K562 (cell line): ENCODE measurements at regions not wholly inside any gene's neighbourhood (a gene's known extent, or its start where the extent isn't known, plus 50 kb on each side); places are given as distances from the start of the nearest gene placed in this dataset.
A peak's percentile ranks its signal among the peaks of the same experiment; 100 is the strongest.

ENCODE experiments used
- ATAC-seq: fragments of 200-7000 bp; cut with Tn5 transposase; 3 replicates; pipeline ENCODE4 v1.9.1; 2020; ENCODE audit warnings: moderate library complexity
- BruUV-seq: library from RNA; stranded (reverse); fragments of 400-500 nt; replicated peaks from 2 replicates; lab custom pipeline; 2021; lab: Mats Ljungman, UMichigan
- CTCF ChIA-PET: fragments of 300-600 bp; formaldehyde crosslinking; extraction: SDS; loops from one replicate; lab custom pipeline; 2021; ENCODE audit warnings: low intra/inter-chr PET ratio; lab: Yijun Ruan, JAX
- POLR2A ChIA-PET: fragments of 300-600, 350-650 bp; sonication (Branson Sonifier 250); formaldehyde crosslinking; extraction: SDS; loops from one replicate; lab custom pipeline; 2021; ENCODE audit warnings: antibody characterized with exemption, inconsistent platforms; lab: Yijun Ruan, JAX
- DNase-seq, 4 experiments: peaks; one replicate each; pipeline versions ENCODE4 v3.0.0 to v3.0.0-alpha.2; 2011 to 2018; ENCODE audit warnings: low spot score in 3 of 4, mixed read lengths in 3 of 4; ENCODE audit errors: extremely low read depth in 1 of 4
- FAIRE-seq: peaks from 2 replicates; lab custom pipeline; 2011; peaks lifted over from hg19 to GRCh38; lab: Jason Lieb, UNC
- H2AFZ ChIP-seq: 2 replicates; pipeline ENCODE4 v1.6.0; 2011; ENCODE audit warnings: low read depth, low read length, control low read depth, inconsistent platforms
- H3K27ac ChIP-seq: fragments of 200-600 bp; 3 replicates; pipeline ENCODE4 v1.8.0; 2011; ENCODE audit warnings: low read depth, mild to moderate bottlenecking, control low read depth, inconsistent platforms, low read length, moderate library complexity, mixed read lengths; ENCODE audit errors: extremely low read depth
- H3K27me3 ChIP-seq, 2 experiments: fragments of 300-600 bp in 1 of 2; 2 replicates in 1 of 2; 3 replicates in 1 of 2; pipeline versions ENCODE4 v1.6.0 to v1.8.0; 2011; ENCODE audit warnings: inconsistent platforms in 2 of 2, low read length in 2 of 2, mild to moderate bottlenecking in 1 of 2, mixed read lengths in 1 of 2, moderate library complexity in 1 of 2; ENCODE audit not compliant: control insufficient read depth in 2 of 2, insufficient read depth in 2 of 2
- H3K36me3 ChIP-seq: fragments of 300-600 bp; 3 replicates; pipeline ENCODE4 v1.8.0; 2011; ENCODE audit warnings: mild to moderate bottlenecking, low read length, inconsistent platforms; ENCODE audit not compliant: control insufficient read depth, insufficient read depth
- H3K4me1 ChIP-seq, 2 experiments: fragments of 200-600 bp in 1 of 2; replicated peaks in 1 of 2; 2 replicates in 1 of 2; 3 replicates in 1 of 2; pipeline versions ENCODE4 v1.5.1 to v1.8.0; 2011; ENCODE audit warnings: inconsistent platforms in 2 of 2, low read length in 2 of 2, mild to moderate bottlenecking in 1 of 2, mixed read lengths in 1 of 2, moderate library complexity in 1 of 2; ENCODE audit not compliant: control insufficient read depth in 2 of 2, insufficient read depth in 2 of 2
- H3K4me2 ChIP-seq: 2 replicates; pipeline ENCODE4 v1.6.1; 2011; ENCODE audit warnings: low read length, control low read depth, inconsistent platforms, mixed read lengths; ENCODE audit not compliant: insufficient read depth
- H3K4me3 ChIP-seq: fragments of 200-600 bp; sonication (generic), shearing (Covaris generic); 2 replicates; pipeline ENCODE4 v1.5.1; 2016; ENCODE audit warnings: control low read depth, inconsistent platforms
- H3K79me2 ChIP-seq: fragments of 200-600 bp; 3 replicates; pipeline ENCODE4 v1.8.0; 2011; ENCODE audit warnings: low read length, inconsistent platforms; ENCODE audit not compliant: control insufficient read depth, insufficient read depth
- H3K9ac ChIP-seq, 2 experiments: 2 replicates each; pipeline versions ENCODE4 v1.6.0 to v1.6.1; 2011; ENCODE audit warnings: low read depth in 2 of 2, low read length in 2 of 2, control low read depth in 1 of 2, inconsistent platforms in 1 of 2, mild to moderate bottlenecking in 1 of 2, mixed read lengths in 1 of 2; ENCODE audit not compliant: insufficient read depth in 1 of 2
- H3K9me1 ChIP-seq: one replicate; pipeline ENCODE4 v1.6.0; 2011; ENCODE audit warnings: inconsistent platforms, mild to moderate bottlenecking, low read length, moderate library complexity; ENCODE audit not compliant: control insufficient read depth, insufficient read depth
- H3K9me3 ChIP-seq: replicated peaks from 2 replicates; pipeline ENCODE4 v1.5.1; 2011; ENCODE audit warnings: low read depth, low read length, inconsistent platforms; ENCODE audit not compliant: control insufficient read depth, insufficient read depth
- H4K20me1 ChIP-seq: replicated peaks from 2 replicates; pipeline ENCODE4 v1.6.1; 2011; ENCODE audit warnings: low read length, inconsistent platforms, mixed read lengths; ENCODE audit not compliant: control insufficient read depth, insufficient read depth
- BACH1 ChIP-seq: fragments of 200-800 bp; sonication (Bioruptor generic); IDR thresholded peaks from 2 replicates; pipeline ENCODE4 v1.6.1; 2016; ENCODE audit warnings: missing genetic modification characterization, missing compliant biosample characterization
- C11orf30 ChIP-seq: fragments of 450-650 bp; IDR thresholded peaks from 2 replicates; pipeline ENCODE4 v1.6.1; 2016; ENCODE audit warnings: low read depth, mild to moderate bottlenecking
- CBFA2T2 ChIP-seq: fragments of 450-650 bp; conservative IDR thresholded peaks from 2 replicates; pipeline ENCODE4 v1.6.1; 2017; ENCODE audit warnings: mild to moderate bottlenecking
- E2F5 ChIP-seq: sonication (generic); formaldehyde crosslinking; IDR thresholded peaks from 2 replicates; pipeline ENCODE4 v1.8.0; 2022; ENCODE audit warnings: mild to moderate bottlenecking, missing genetic modification reagents
- ELF1 ChIP-seq: fragments of 200-800 bp; sonication (Bioruptor generic); IDR thresholded peaks from 2 replicates; pipeline ENCODE4 v1.6.1; 2016; ENCODE audit warnings: missing genetic modification characterization, missing compliant biosample characterization
- HCFC1 ChIP-seq: IDR thresholded peaks from 2 replicates; pipeline ENCODE4 v1.6.1; 2012; ENCODE audit warnings: low read depth, low read length, improper control_type of control experiment
- ILF3 ChIP-seq: fragments of 450-650 bp; IDR thresholded peaks from 2 replicates; pipeline ENCODE4 v1.6.1; 2018; ENCODE audit warnings: antibody characterized with exemption, mild to moderate bottlenecking, moderate library complexity, borderline replicate concordance
- MEIS2 ChIP-seq: fragments of 450-650 bp; IDR thresholded peaks from 2 replicates; pipeline ENCODE4 v1.6.1; 2014; ENCODE audit warnings: mild to moderate bottlenecking; ENCODE audit not compliant: partially characterized antibody
- NR4A1 ChIP-seq, 2 experiments: fragments of 250-450 bp in 1 of 2; fragments of 450-650 bp in 1 of 2; sonication (Bioruptor Pico) in 1 of 2; IDR thresholded peaks; 2 replicates each; pipeline versions ENCODE4 v1.4.0 to v1.6.1; 2016 to 2020; ENCODE audit warnings: mild to moderate bottlenecking in 2 of 2, missing compliant biosample characterization in 1 of 2, missing genetic modification characterization in 1 of 2, moderate library complexity in 1 of 2
- RAD51 ChIP-seq: fragments of 450-650 bp; IDR thresholded peaks from 2 replicates; pipeline ENCODE4 v1.7.1; 2016; ENCODE audit warnings: low read depth, mild to moderate bottlenecking, borderline replicate concordance
- RBM22 ChIP-seq: fragments of 200-400 bp; formaldehyde crosslinking; IDR thresholded peaks from 2 replicates; pipeline ENCODE4 v1.6.1; 2018; ENCODE audit warnings: low read length, low read depth; ENCODE audit not compliant: poor library complexity, severe bottlenecking
- THRA ChIP-seq: fragments of 450-650 bp; IDR thresholded peaks from 2 replicates; pipeline ENCODE4 v1.6.1; 2017; ENCODE audit warnings: mild to moderate bottlenecking, moderate library complexity
- U2AF1 ChIP-seq: fragments of 200-400 bp; formaldehyde crosslinking; optimal IDR thresholded peaks from 2 replicates; pipeline ENCODE3; 2017; ENCODE audit warnings: mild to moderate bottlenecking, low read depth, low read length, moderate library complexity
- ZNF143 ChIP-seq: sonication (generic); formaldehyde crosslinking; IDR thresholded peaks from 2 replicates; pipeline ENCODE4 v1.9.0; 2022; ENCODE audit warnings: mild to moderate bottlenecking, missing genetic modification reagents
- ZNF263 ChIP-seq: sonication (generic); formaldehyde crosslinking; IDR thresholded peaks from 2 replicates; pipeline ENCODE4 v1.8.0; 2022; ENCODE audit warnings: mild to moderate bottlenecking, missing genetic modification reagents, borderline replicate concordance
- WGBS: fragments of 100-300 bp; shearing (Covaris generic); methylation state at CpG from one replicate; pipeline ENCODE4 v1.1.6; 2016; ENCODE audit warnings: low coverage, mixed read lengths; ENCODE audit not compliant: insufficient coverage; ENCODE audit errors: missing lambda C conversion rate; 5-methylcytosine and 5-hydroxymethylcytosine counted together
- in situ Hi-C: fragments of 300-500 bp; cut with MboI; formaldehyde crosslinking; loops from 4 replicates; pipeline ENCODE4 v1.15.0; 2018; ENCODE audit warnings: inconsistent platforms, mixed read lengths
- intact Hi-C: fragments of 100-400 bp; cut with micrococcal nuclease; formaldehyde crosslinking; loops from 2 replicates; pipeline ENCODE4 v1.14.2; 2022
- TF ChIP-seq, protein P1 (sequence below): sonication (generic); formaldehyde crosslinking; IDR thresholded peaks from 2 replicates; pipeline ENCODE4 v1.8.0; 2023; ENCODE audit warnings: mild to moderate bottlenecking, missing genetic modification reagents
- TF ChIP-seq, protein P2 (sequence below): fragments of 450-650 bp; IDR thresholded peaks from 2 replicates; pipeline ENCODE4 v1.6.1; 2016; ENCODE audit warnings: mild to moderate bottlenecking

DNA sequence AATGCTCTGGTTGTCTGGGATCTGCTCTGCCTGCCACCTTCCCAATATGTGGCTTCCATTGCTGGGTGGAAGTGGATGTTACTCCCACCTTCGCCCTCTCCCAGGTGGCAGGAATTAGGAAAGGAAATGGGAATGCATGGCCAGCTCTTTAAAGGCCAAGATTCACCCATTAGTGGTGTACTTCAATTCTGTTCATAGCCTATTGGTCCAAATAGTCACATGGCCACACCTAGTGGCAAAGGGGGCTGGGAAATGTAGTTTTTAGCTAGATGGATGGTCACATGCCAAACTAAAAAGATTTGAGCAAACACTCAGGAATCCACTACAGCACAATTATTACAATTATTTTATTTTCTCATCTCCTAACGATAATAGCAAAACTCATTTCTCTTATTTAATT is 135.1 kb downstream of the NPY start:
- Histone ChIP-seq H2AFZ (no peak overlapping the region), H3K4me3 (no peak overlapping the region), H3K4me1 (no peaks in the 10 kb centered on the region), H3K9ac (no peak overlapping the region), H3K27me3 (no peaks in the 10 kb centered on the region), H4K20me1 (no peaks in the 10 kb centered on the region), H3K36me3 (no peaks in the 10 kb centered on the region), H3K9me1 (no peaks in the 10 kb centered on the region), H3K27ac (no peak overlapping the region), H3K4me2 (no peak overlapping the region), H3K9me3 (no peaks in the 10 kb centered on the region), H3K79me2 (no peaks in the 10 kb centered on the region)
- BruUV-seq: no TSS peak
- in situ Hi-C loops (no loop called here), intact Hi-C loops (no loop called here)
- 0% methylated on average over 2 of the region's 2 CpGs for WGBS
- POLR2A ChIA-PET: interaction anchor here (0.8 to 1.6 kb wide), 2 partner anchors 9 to 706 kb away, joined by 3 read pairs; partner anchors contain the start of gene CYCS
- peak; percentile 83 for ATAC-seq
- CTCF ChIA-PET: no interaction called here
- peak; percentile 2 to 34 (median 20) for DNase-seq
- FAIRE-seq: peak; percentile 68
- TF ChIP-seq BACH1 (tag) (no peak), U2AF1 (no peak), ZNF143 (CRISPR knock-in tag) (peak; percentile 76), THRA (no peak), E2F5 (CRISPR knock-in tag) (no peak), C11orf30 (no peak), HCFC1 (peak; percentile 83), ILF3 (no peak), RAD51 (peak; percentile 80), NR4A1 (CRISPR knock-in tag; IDR thresholded peaks at IDR 0.05) (no peak), NR4A1 (tag; IDR thresholded peaks at IDR 0.05) (no peak), ZNF263 (CRISPR knock-in tag) (no peak), MEIS2 (no peak), ELF1 (no peak), RBM22 (no peak), CBFA2T2 (peak; percentile 30; the same call in 1 of the 2 replicates)
- TF ChIP-seq, protein P1, sequence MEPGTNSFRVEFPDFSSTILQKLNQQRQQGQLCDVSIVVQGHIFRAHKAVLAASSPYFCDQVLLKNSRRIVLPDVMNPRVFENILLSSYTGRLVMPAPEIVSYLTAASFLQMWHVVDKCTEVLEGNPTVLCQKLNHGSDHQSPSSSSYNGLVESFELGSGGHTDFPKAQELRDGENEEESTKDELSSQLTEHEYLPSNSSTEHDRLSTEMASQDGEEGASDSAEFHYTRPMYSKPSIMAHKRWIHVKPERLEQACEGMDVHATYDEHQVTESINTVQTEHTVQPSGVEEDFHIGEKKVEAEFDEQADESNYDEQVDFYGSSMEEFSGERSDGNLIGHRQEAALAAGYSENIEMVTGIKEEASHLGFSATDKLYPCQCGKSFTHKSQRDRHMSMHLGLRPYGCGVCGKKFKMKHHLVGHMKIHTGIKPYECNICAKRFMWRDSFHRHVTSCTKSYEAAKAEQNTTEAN (CRISPR knock-in tag): no peak
- TF ChIP-seq, protein P2, sequence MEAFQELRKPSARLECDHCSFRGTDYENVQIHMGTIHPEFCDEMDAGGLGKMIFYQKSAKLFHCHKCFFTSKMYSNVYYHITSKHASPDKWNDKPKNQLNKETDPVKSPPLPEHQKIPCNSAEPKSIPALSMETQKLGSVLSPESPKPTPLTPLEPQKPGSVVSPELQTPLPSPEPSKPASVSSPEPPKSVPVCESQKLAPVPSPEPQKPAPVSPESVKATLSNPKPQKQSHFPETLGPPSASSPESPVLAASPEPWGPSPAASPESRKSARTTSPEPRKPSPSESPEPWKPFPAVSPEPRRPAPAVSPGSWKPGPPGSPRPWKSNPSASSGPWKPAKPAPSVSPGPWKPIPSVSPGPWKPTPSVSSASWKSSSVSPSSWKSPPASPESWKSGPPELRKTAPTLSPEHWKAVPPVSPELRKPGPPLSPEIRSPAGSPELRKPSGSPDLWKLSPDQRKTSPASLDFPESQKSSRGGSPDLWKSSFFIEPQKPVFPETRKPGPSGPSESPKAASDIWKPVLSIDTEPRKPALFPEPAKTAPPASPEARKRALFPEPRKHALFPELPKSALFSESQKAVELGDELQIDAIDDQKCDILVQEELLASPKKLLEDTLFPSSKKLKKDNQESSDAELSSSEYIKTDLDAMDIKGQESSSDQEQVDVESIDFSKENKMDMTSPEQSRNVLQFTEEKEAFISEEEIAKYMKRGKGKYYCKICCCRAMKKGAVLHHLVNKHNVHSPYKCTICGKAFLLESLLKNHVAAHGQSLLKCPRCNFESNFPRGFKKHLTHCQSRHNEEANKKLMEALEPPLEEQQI: no peak
